ENCODE measurements at regions not wholly inside any gene's neighbourhood (a gene's known extent, or its start where the extent isn't known, plus 50 kb on each side); places are given as distances from the start of the nearest gene placed in this dataset.

DNA sequence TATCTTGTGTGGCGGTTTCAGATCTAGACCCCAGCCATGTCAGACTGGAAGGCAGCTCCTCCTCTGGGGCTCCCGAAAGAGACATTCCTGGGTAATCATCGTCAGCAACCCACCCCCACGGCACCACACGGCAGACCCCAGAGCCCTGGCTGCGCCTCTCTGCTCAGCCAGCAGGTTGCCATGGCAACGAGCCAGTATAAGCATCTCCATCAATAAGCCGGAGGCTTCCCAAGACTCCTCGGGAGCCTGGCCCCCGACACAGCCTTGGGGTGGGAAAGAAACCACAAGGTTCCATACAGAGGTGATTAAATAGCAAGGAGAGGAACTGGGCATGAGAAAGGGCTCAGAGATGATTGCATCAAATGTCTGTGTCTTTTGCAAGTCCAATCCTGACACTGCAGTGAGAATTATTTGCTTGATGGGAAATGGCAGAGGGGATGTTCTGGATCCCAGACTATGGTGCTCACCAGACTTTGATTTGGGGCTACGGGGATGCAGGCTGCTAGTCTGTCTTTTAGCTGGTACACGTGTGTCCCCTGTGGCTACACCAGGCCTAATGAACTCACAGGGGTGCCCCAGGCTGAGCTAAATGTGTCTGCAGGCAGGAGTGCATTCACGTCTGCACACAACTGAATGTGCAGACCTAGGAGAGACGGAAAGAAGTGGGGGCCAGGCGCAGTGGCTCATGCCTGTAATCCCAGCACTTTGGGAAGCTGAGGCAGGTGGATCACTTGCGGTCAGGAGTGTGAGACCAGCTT lies 320.5 kb upstream of the TNRC6C start:
- TF ChIP-seq, protein P1, sequence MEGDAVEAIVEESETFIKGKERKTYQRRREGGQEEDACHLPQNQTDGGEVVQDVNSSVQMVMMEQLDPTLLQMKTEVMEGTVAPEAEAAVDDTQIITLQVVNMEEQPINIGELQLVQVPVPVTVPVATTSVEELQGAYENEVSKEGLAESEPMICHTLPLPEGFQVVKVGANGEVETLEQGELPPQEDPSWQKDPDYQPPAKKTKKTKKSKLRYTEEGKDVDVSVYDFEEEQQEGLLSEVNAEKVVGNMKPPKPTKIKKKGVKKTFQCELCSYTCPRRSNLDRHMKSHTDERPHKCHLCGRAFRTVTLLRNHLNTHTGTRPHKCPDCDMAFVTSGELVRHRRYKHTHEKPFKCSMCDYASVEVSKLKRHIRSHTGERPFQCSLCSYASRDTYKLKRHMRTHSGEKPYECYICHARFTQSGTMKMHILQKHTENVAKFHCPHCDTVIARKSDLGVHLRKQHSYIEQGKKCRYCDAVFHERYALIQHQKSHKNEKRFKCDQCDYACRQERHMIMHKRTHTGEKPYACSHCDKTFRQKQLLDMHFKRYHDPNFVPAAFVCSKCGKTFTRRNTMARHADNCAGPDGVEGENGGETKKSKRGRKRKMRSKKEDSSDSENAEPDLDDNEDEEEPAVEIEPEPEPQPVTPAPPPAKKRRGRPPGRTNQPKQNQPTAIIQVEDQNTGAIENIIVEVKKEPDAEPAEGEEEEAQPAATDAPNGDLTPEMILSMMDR (conservative IDR thresholded peaks at IDR 0.05), result no peak
- TF ChIP-seq ZFX (IDR thresholded peaks at IDR 0.05), result no peak

Measured in C4-2B (cell line).